ENCODE measurements at regions not wholly inside any gene's neighbourhood (a gene's known extent, or its start where the extent isn't known, plus 50 kb on each side); places are given as distances from the start of the nearest gene placed in this dataset.

DNA sequence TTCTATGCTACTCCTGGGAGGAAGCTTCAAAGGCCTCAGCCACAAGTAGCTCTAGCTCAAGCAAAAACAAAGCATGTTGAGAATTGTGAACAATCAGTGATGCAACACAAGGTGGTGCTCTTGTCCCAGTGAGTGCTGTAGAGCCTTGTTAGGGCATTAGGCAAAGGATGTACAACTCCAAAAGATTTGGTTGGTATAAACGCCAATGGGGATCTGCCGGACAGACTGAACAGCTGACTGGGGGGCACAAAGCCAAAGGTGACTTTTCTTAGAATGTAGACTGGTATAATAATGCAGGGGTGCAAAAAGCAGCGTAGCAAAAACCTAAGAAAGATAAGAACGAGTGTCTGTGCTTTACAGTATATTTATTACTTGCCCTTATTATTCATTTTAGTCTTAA lies 62.6 kb upstream of the ALB start (continued):
- TF ChIP-seq, protein P1, sequence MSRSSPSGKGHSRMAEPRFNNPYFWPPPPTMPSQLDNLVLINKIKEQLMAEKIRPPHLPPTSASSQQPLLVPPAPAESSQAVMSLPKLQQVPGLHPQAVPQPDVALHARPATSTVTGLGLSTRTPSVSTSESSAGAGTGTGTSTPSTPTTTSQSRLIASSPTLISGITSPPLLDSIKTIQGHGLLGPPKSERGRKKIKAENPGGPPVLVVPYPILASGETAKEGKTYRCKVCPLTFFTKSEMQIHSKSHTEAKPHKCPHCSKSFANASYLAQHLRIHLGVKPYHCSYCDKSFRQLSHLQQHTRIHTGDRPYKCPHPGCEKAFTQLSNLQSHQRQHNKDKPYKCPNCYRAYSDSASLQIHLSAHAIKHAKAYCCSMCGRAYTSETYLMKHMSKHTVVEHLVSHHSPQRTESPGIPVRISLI (CRISPR knock-in tag; IDR thresholded peaks at IDR 0.05; ENCODE audit: borderline replicate concordance), result peak; percentile 53; the same call in 1 of the 2 replicates
- no peak for TF ChIP-seq FOXA1 (IDR thresholded peaks at IDR 0.05)
- TF ChIP-seq FOXA1 (CRISPR knock-in tag; IDR thresholded peaks at IDR 0.05), result peak; percentile 35; the same call in 1 of the 2 replicates
- peak; percentile 68; the same call in 1 of the 2 replicates for TF ChIP-seq SOX5 (CRISPR knock-in tag; IDR thresholded peaks at IDR 0.05; ENCODE audit: borderline replicate concordance)
- TF ChIP-seq NR3C1 (CRISPR knock-in tag; IDR thresholded peaks at IDR 0.05), result no peak
- TF ChIP-seq TOE1 (CRISPR knock-in tag; IDR thresholded peaks at IDR 0.05), result no peak
- TF ChIP-seq NFIC (IDR thresholded peaks at IDR 0.05; ENCODE audit: low read length), result peak; percentile 67; the same call in 1 of the 2 replicates

DNA sequence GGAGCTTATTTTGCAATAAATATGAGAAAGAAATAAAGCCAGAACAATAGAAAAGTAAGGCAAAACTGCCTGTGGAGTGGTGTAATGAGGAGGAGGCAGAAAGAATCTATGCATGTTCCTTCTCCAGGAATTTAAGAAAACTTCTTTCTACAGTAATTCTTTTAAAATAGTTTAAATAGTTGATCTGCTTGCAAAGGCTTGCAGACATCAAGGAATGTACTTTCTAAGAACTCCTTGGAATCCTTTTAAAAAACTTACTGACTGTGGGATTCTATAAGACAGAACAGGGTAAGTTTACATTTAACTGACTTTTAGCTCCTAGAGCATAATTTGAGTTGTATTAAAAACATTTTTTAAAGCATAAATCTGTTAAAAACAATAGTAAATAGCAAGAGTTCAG lies 63.2 kb upstream of the ALB start:
- Histone ChIP-seq H3K79me2 (ENCODE audit: insufficient read depth, low read length) (peaks cover 39% of the 10 kb centered on the region), H3K36me3 (replicated peaks in 1 of 2; ENCODE audit: control insufficient read depth in 1 of 2, insufficient read depth in 2 of 2, low read length in 2 of 2) (no peaks in the 10 kb centered on the region), H3K27me3 (ENCODE audit: control insufficient read depth in 1 of 2, insufficient read depth in 2 of 2, low read length in 2 of 2) (no peaks in the 10 kb centered on the region), H3K27ac (ENCODE audit: extremely low read length, insufficient read depth, low read length) (no peak overlapping the region), H3K4me2 (ENCODE audit: low read depth, low read length) (peak overlapping the region; percentile 57; the same call in 1 of the 2 replicates), H3K9me3 (ENCODE audit: low read length) (no peaks in the 10 kb centered on the region), H4K20me1 (ENCODE audit: insufficient read depth, low read length) (no peaks in the 10 kb centered on the region), H2AFZ (ENCODE audit: low read length) (no peak overlapping the region), H3K4me1 (ENCODE audit: insufficient read depth, low read length) (peaks cover 62% of the 10 kb centered on the region), H3K4me3 (replicated peaks in 1 of 3; ENCODE audit: insufficient read depth in 1 of 3, low read depth in 2 of 3, low read length in 3 of 3) (no peak overlapping the region; a peak in 1 of 6 replicates), H3K9ac (ENCODE audit: insufficient read depth, low read depth, low read length) (no peak overlapping the region)
- no peak for ATAC-seq
- no TSS peak for BruUV-seq (replicated peaks)
- in situ Hi-C loops (cut with HindIII; ENCODE audit: extremely low pct_ligation_motif_present, low pct_unique_long_range_greater_than_20kb) (loop anchor here (5.0 to 25.0 kb wide), 3 partner anchors 66 to 246 kb away; no protein-coding TSS in a partner anchor), intact Hi-C loops (cut with micrococcal nuclease; ENCODE audit: unreplicated experiment) (loop anchor here (1.0 kb wide), 3 partner anchors 66 to 232 kb away; no protein-coding TSS in a partner anchor)
- no peak for DNase-seq (ENCODE audit: low spot score)
- TF ChIP-seq SMAD9 (CRISPR knock-in tag; IDR thresholded peaks at IDR 0.05) (no peak), SALL2 (CRISPR knock-in tag; IDR thresholded peaks at IDR 0.05) (no peak), ZNF451 (CRISPR knock-in tag; IDR thresholded peaks at IDR 0.05) (no peak), GTF3A (CRISPR knock-in tag; conservative IDR thresholded peaks at IDR 0.05) (no peak), MIXL1 (CRISPR knock-in tag; IDR thresholded peaks at IDR 0.05) (no peak)
- TF ChIP-seq, protein P2, sequence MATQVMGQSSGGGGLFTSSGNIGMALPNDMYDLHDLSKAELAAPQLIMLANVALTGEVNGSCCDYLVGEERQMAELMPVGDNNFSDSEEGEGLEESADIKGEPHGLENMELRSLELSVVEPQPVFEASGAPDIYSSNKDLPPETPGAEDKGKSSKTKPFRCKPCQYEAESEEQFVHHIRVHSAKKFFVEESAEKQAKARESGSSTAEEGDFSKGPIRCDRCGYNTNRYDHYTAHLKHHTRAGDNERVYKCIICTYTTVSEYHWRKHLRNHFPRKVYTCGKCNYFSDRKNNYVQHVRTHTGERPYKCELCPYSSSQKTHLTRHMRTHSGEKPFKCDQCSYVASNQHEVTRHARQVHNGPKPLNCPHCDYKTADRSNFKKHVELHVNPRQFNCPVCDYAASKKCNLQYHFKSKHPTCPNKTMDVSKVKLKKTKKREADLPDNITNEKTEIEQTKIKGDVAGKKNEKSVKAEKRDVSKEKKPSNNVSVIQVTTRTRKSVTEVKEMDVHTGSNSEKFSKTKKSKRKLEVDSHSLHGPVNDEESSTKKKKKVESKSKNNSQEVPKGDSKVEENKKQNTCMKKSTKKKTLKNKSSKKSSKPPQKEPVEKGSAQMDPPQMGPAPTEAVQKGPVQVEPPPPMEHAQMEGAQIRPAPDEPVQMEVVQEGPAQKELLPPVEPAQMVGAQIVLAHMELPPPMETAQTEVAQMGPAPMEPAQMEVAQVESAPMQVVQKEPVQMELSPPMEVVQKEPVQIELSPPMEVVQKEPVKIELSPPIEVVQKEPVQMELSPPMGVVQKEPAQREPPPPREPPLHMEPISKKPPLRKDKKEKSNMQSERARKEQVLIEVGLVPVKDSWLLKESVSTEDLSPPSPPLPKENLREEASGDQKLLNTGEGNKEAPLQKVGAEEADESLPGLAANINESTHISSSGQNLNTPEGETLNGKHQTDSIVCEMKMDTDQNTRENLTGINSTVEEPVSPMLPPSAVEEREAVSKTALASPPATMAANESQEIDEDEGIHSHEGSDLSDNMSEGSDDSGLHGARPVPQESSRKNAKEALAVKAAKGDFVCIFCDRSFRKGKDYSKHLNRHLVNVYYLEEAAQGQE (IDR thresholded peaks at IDR 0.05; ENCODE audit: borderline replicate concordance in 1 of 2, low read depth in 1 of 2, low read length in 2 of 2), result no peak
- TF ChIP-seq, protein P1 (CRISPR knock-in tag; IDR thresholded peaks at IDR 0.05; ENCODE audit: borderline replicate concordance), result no peak
- ChIA-PET CTCF (ENCODE audit: low intra/inter-chr PET ratio, low total read pairs) (interaction anchor here (0.9 to 4.7 kb wide), 5 partner anchors 30 to 107 kb away, joined by 3 to 138 read pairs (median 5); no protein-coding TSS in a partner anchor), POLR2A (interaction anchor here (1.0 to 2.0 kb wide), 11 partner anchors 57 to 110 kb away, joined by 3 to 11 read pairs (median 5); partner anchors contain the start of gene ALB)
- FAIRE-seq, result no peak
